ENCODE measurements at regions not wholly inside any gene's neighbourhood (a gene's known extent, or its start where the extent isn't known, plus 50 kb on each side); places are given as distances from the start of the nearest gene placed in this dataset.

GRCh38 chr6:53984581-53984980, 126.7 kb upstream of the MLIP start:
- no peak for ATAC-seq (ENCODE audit: insufficient read depth, low read depth)
- no peak for DNase-seq
- no peaks in the 10 kb centered on the region for H3K4me1 ChIP-seq (ENCODE audit: insufficient read depth, low read length)
- no peaks in the 10 kb centered on the region for H3K36me3 ChIP-seq (ENCODE audit: insufficient read depth, low read length)
- H3K27ac ChIP-seq (ENCODE audit: low read length): no peak overlapping the region
- peaks cover 1% of the 10 kb centered on the region for H3K27me3 ChIP-seq (ENCODE audit: insufficient read depth, low read length, poor library complexity)
- H2AFZ ChIP-seq (ENCODE audit: low read depth, low read length): no peak overlapping the region
- H3K4me3 ChIP-seq (ENCODE audit: low read depth in 1 of 2, low read length in 2 of 2): no peak overlapping the region
- TF ChIP-seq EZH2 (IDR thresholded peaks at IDR 0.05; ENCODE audit: borderline replicate concordance, low read depth, low read length, severe bottlenecking) (no peak), CTCF (IDR thresholded peaks at IDR 0.05; ENCODE audit: borderline replicate concordance, extremely low read depth, low read length, poor library complexity, severe bottlenecking) (no peak)
- H4K20me1 ChIP-seq (ENCODE audit: insufficient read depth, low read length): no peaks in the 10 kb centered on the region
- no peak overlapping the region for H3K9ac ChIP-seq (ENCODE audit: low read depth, low read length)
- H3K79me2 ChIP-seq (ENCODE audit: insufficient read depth, low read length): no peaks in the 10 kb centered on the region
- H3K4me2 ChIP-seq (ENCODE audit: insufficient read depth, low read length): no peak overlapping the region
- no peaks in the 10 kb centered on the region for H3K9me3 ChIP-seq (ENCODE audit: insufficient read depth, low read length, severe bottlenecking)

- Histone ChIP-seq H3K79me2 (ENCODE audit: insufficient read depth, low read length) (no peaks in the 10 kb centered on the region), H3K27ac (ENCODE audit: low read length) (no peak overlapping the region), H4K20me1 (ENCODE audit: insufficient read depth, low read length) (no peaks in the 10 kb centered on the region), H3K4me2 (ENCODE audit: insufficient read depth, low read length) (no peak overlapping the region), H3K4me1 (ENCODE audit: insufficient read depth, low read length) (no peaks in the 10 kb centered on the region), H2AFZ (ENCODE audit: low read depth, low read length) (no peak overlapping the region), H3K9ac (ENCODE audit: low read depth, low read length) (no peak overlapping the region), H3K4me3 (ENCODE audit: low read depth in 1 of 2, low read length in 2 of 2) (no peak overlapping the region), H3K9me3 (ENCODE audit: insufficient read depth, low read length, severe bottlenecking) (no peaks in the 10 kb centered on the region), H3K36me3 (ENCODE audit: insufficient read depth, low read length) (no peaks in the 10 kb centered on the region), H3K27me3 (ENCODE audit: insufficient read depth, low read length, poor library complexity) (peaks cover 2% of the 10 kb centered on the region)
- DNase-seq: no peak
- TF ChIP-seq CTCF (IDR thresholded peaks at IDR 0.05; ENCODE audit: borderline replicate concordance, extremely low read depth, low read length, poor library complexity, severe bottlenecking) (no peak), EZH2 (IDR thresholded peaks at IDR 0.05; ENCODE audit: borderline replicate concordance, low read depth, low read length, severe bottlenecking) (no peak)
- no peak for ATAC-seq (ENCODE audit: insufficient read depth, low read depth)
These were observed 125.9 kb upstream of the MLIP start for GRCh38 chr6:53985366-53985765.

GRCh38 chr6:53986165-53986720, 125.0 kb upstream of the MLIP start:
- Histone ChIP-seq H3K4me3 (ENCODE audit: low read depth in 1 of 2, low read length in 2 of 2) (no peak overlapping the region), H3K9ac (ENCODE audit: low read depth, low read length) (no peak overlapping the region), H3K79me2 (ENCODE audit: insufficient read depth, low read length) (no peaks in the 10 kb centered on the region), H3K27me3 (ENCODE audit: insufficient read depth, low read length, poor library complexity) (peaks cover 2% of the 10 kb centered on the region), H3K27ac (ENCODE audit: low read length) (no peak overlapping the region), H3K4me2 (ENCODE audit: insufficient read depth, low read length) (no peak overlapping the region), H4K20me1 (ENCODE audit: insufficient read depth, low read length) (no peaks in the 10 kb centered on the region), H3K36me3 (ENCODE audit: insufficient read depth, low read length) (no peaks in the 10 kb centered on the region), H2AFZ (ENCODE audit: low read depth, low read length) (no peak overlapping the region), H3K9me3 (ENCODE audit: insufficient read depth, low read length, severe bottlenecking) (no peaks in the 10 kb centered on the region), H3K4me1 (ENCODE audit: insufficient read depth, low read length) (no peaks in the 10 kb centered on the region)
- peak; percentile 71 for ATAC-seq (ENCODE audit: insufficient read depth, low read depth)
- DNase-seq: peak; percentile 36
- TF ChIP-seq CTCF (IDR thresholded peaks at IDR 0.05; ENCODE audit: borderline replicate concordance, extremely low read depth, low read length, poor library complexity, severe bottlenecking) (peak; percentile 71), EZH2 (IDR thresholded peaks at IDR 0.05; ENCODE audit: borderline replicate concordance, low read depth, low read length, severe bottlenecking) (no peak)

All from DND-41 (cell line).